Ovary (tissue), 7 donors: ENCODE measurements at regions not wholly inside any gene's neighbourhood (a gene's known extent, or its start where the extent isn't known, plus 50 kb on each side); places are given as distances from the start of the nearest gene placed in this dataset.

Experiments used
- DNase-seq, 5 donors: peaks; one replicate each; pipeline ENCODE4 v3.0.0-alpha.2; 2019 to 2020
- H3K27ac ChIP-seq, 2 donors: fragments of 200-600 bp; one replicate each; pipeline versions ENCODE4 v1.5.1 to v1.8.0; 2019 to 2022
- H3K27me3 ChIP-seq: fragments of 200-600 bp; one replicate; pipeline ENCODE4 v1.8.0; 2022
- H3K36me3 ChIP-seq: fragments of 200-600 bp; sonication (generic); one replicate; pipeline ENCODE4 v1.5.1; 2019
- H3K4me1 ChIP-seq: one replicate; pipeline ENCODE4 v1.8.1; 2013; ENCODE audit warnings: mild to moderate bottlenecking, moderate library complexity; ENCODE audit not compliant: insufficient read depth
- H3K4me3 ChIP-seq: fragments of 200-600 bp; sonication (generic); one replicate; pipeline ENCODE4 v1.5.1; 2017
- H3K9me3 ChIP-seq, 2 donors: fragments of 200-600 bp in 1 of 2; sonication (generic) in 1 of 2; one replicate each; pipeline versions ENCODE4 v1.5.1 to v1.8.1; 2013 to 2019; ENCODE audit warnings: mild to moderate bottlenecking in 1 of 2, moderate library complexity in 1 of 2
- EP300 ChIP-seq: sonication (generic); formaldehyde crosslinking; IDR thresholded peaks from one replicate; pipeline ENCODE4 v1.6.1; 2017; ENCODE audit warnings: antibody characterized with exemption
- POLR2A ChIP-seq: fragments of 450-650 bp; IDR thresholded peaks from one replicate; pipeline ENCODE4 v1.6.1; 2017; ENCODE audit warnings: antibody characterized with exemption, mild to moderate bottlenecking, moderate library complexity
- WGBS, 3 donors: extraction: QIAGEN DNeasy Blood & Tissue Kit in 1 of 3; methylation state at CpG; one replicate each; pipeline versions ENCODE4 v1.1.5 to v1.1.7; 2013 to 2017; 5-methylcytosine and 5-hydroxymethylcytosine counted together
- intact Hi-C, 4 donors: fragments of 100-400 bp; cut with DNase I; formaldehyde crosslinking; loops; one replicate each; pipeline versions ENCODE4 v1.11.0 to v1.15.1; 2022 to 2023
- TF ChIP-seq, protein P1 (sequence below), 3 donors: fragments of 450-650 bp in 2 of 3; fragments of 200-600 bp in 1 of 3; IDR thresholded peaks; one replicate each; pipeline versions ENCODE4 v1.5.1 to v1.8.0; 2016 to 2022; ENCODE audit warnings: antibody characterized with exemption in 3 of 3, mild to moderate bottlenecking in 1 of 3
- donor health status: DM: no; HTN: no; CAD: no; lungs with moderate emphysema.
- donor health status: DM: no; HTN: no; CAD: no.
- donor health status: Bipolar disorder and iron deficiency.
- donor health status: DM: no; HTN: no; CAD: no.
- donor health status: DM: yes; HTN: yes; CAD: no.

GRCh38 chr5:118647587-118647986, 340.8 kb downstream of the DTWD2 start:
- 46 to 63% (median 53%) methylated on average over 7 of the region's 7 CpGs for WGBS, 3 donors
- Histone ChIP-seq H3K36me3 (no peaks in the 10 kb centered on the region), H3K9me3 (no peaks in the 10 kb centered on the region), H3K4me3 (no peak overlapping the region), H3K4me1 (no peaks in the 10 kb centered on the region), H3K27me3 (no peaks in the 10 kb centered on the region), H3K27ac (no peak overlapping the region)
- DNase-seq: no peak
- intact Hi-C loops: no loop called here
- TF ChIP-seq, protein P1, sequence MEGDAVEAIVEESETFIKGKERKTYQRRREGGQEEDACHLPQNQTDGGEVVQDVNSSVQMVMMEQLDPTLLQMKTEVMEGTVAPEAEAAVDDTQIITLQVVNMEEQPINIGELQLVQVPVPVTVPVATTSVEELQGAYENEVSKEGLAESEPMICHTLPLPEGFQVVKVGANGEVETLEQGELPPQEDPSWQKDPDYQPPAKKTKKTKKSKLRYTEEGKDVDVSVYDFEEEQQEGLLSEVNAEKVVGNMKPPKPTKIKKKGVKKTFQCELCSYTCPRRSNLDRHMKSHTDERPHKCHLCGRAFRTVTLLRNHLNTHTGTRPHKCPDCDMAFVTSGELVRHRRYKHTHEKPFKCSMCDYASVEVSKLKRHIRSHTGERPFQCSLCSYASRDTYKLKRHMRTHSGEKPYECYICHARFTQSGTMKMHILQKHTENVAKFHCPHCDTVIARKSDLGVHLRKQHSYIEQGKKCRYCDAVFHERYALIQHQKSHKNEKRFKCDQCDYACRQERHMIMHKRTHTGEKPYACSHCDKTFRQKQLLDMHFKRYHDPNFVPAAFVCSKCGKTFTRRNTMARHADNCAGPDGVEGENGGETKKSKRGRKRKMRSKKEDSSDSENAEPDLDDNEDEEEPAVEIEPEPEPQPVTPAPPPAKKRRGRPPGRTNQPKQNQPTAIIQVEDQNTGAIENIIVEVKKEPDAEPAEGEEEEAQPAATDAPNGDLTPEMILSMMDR (IDR thresholded peaks at IDR 0.05): no peak
- TF ChIP-seq POLR2A (no peak), EP300 (no peak)

- H3K4me3 ChIP-seq: no peak overlapping the region
- no peaks in the 10 kb centered on the region for H3K9me3 ChIP-seq
- intact Hi-C loops: no loop called here
- no peaks in the 10 kb centered on the region for H3K27me3 ChIP-seq
- no peak overlapping the region for H3K27ac ChIP-seq
- H3K36me3 ChIP-seq: no peaks in the 10 kb centered on the region
- no peaks in the 10 kb centered on the region for H3K4me1 ChIP-seq
- DNase-seq: no peak
- TF ChIP-seq, protein P1 (IDR thresholded peaks at IDR 0.05): no peak
- TF ChIP-seq EP300 (no peak), POLR2A (no peak)
- WGBS, 3 donors: 54 to 68% (median 61%) methylated on average over 6 of the region's 6 CpGs
These were observed 341.4 kb downstream of the DTWD2 start for GRCh38 chr5:118646917-118647316.

DNA sequence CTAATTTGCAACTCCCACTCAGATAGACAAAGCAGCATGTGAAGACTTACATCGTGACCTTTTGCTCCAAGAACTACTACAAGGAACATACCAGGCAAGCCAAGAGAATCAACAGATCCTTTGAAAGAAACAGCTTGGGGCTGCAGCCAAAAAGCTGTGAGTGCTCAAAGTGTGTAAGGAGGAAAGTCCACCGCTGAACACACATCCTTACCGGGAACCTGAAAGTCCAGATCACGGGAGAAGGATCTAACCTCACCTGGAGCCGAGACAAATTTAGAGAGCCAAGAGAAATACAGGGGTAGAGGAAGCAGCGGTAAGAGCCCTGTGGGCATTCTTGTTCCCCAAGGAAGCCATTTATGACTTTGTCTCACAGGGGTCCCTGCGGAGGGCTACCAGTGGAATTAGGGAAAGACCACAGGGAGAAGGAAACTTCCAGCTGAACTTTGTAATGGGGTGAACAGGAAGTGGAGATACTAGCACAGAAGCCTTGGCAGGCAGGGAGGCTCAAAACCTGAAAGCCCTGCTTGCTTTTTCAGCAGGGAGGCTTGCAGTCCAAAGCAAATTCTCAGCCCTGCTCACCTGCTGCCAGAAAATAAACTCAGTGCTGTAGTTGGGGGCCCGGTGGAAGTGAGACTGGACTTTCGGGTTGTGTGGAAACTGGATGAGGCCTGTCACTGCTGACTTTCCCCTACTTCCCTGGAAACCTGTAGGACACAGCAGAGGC, 350.2 kb downstream of the DTWD2 start:
- TF ChIP-seq, protein P1 (IDR thresholded peaks at IDR 0.05): no peak
- TF ChIP-seq POLR2A (no peak), EP300 (no peak)
- Histone ChIP-seq H3K4me1 (no peaks in the 10 kb centered on the region), H3K9me3 (no peaks in the 10 kb centered on the region), H3K4me3 (no peak overlapping the region), H3K27ac (no peak overlapping the region), H3K27me3 (no peaks in the 10 kb centered on the region), H3K36me3 (no peaks in the 10 kb centered on the region)
- intact Hi-C loops: no loop called here
- no peak for DNase-seq
- WGBS, 3 donors: 76 to 82% (median 82%) methylated on average over 9 of the region's 9 CpGs

DNA sequence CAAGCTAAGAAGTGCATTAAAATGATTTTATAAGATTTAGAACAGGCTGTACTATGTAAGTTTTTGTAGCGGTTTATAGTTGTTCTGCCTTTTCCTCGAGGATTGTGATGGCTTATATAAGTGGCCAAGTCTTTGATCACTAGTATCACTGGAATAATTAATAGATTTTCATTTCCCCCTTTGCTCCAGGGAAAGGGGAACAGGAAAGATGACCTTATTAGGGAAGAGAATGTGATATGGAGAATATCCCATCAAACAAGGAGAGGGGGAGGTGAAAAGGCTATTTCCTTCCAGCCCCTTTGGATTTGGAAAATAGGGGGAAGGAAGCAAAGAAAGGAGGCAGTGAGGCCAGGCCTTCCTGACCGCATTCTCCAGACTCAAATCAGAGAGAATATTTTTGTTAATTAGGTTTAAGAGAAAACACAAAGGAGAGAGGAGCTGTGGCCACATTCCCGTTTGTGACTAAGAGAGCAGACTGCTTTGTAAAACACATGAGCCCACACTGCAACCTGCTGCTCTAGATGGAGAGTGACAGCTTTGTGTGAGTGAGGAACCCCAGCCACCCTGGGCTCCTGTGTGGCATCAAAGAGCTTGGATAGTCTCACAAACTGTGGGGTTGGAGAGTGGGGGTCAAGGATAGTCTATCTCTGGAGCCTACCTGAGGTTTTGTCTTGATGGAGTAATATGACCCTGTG, 359.5 kb downstream of the DTWD2 start:
- no peaks in the 10 kb centered on the region for H3K4me1 ChIP-seq
- H3K9me3 ChIP-seq: no peaks in the 10 kb centered on the region
- no peaks in the 10 kb centered on the region for H3K27me3 ChIP-seq
- H3K36me3 ChIP-seq: no peaks in the 10 kb centered on the region
- no peak for TF ChIP-seq POLR2A
- intact Hi-C loops: no loop called here
- H3K27ac ChIP-seq: no peak overlapping the region
- H3K4me3 ChIP-seq: no peak overlapping the region
- 60 to 61% (median 60%) methylated on average over 4 of the region's 4 CpGs for WGBS, 3 donors
- no peak for DNase-seq

GRCh38 chr5:118620233-118620632, 368.1 kb downstream of the DTWD2 start:
- no peaks in the 10 kb centered on the region for H3K9me3 ChIP-seq
- no peak overlapping the region for H3K27ac ChIP-seq
- TF ChIP-seq EP300 (no peak), POLR2A (no peak)
- TF ChIP-seq, protein P1 (IDR thresholded peaks at IDR 0.05): no peak
- no peak for DNase-seq
- intact Hi-C loops: no loop called here
- H3K4me1 ChIP-seq: no peaks in the 10 kb centered on the region
- no peaks in the 10 kb centered on the region for H3K27me3 ChIP-seq
- WGBS, 3 donors: 54 to 59% (median 58%) methylated on average over 2 of the region's 2 CpGs
- H3K36me3 ChIP-seq: no peaks in the 10 kb centered on the region
- H3K4me3 ChIP-seq: no peak overlapping the region
